NCI-H128 (cell line): ENCODE measurements at regions not wholly inside any gene's neighbourhood (a gene's known extent, or its start where the extent isn't known, plus 50 kb on each side); places are given as distances from the start of the nearest gene placed in this dataset.

Experiments
- DNase-seq: peaks from one replicate; lab custom pipeline; 2025; ENCODE audit not compliant: unreplicated experiment; lab: John Stamatoyannopoulos, UW

GRCh38 chr9:18368206-18368605 is 105.7 kb upstream of the ADAMTSL1 start:
- no peak for DNase-seq

GRCh38 chr9:18371141-18371540 is 102.8 kb upstream of the ADAMTSL1 start:
- DNase-seq: no peak

GRCh38 chr9:18371621-18372020 is 102.3 kb upstream of the ADAMTSL1 start:
- DNase-seq: no peak

GRCh38 chr9:18379073-18379811 is 94.7 kb upstream of the ADAMTSL1 start:
- no peak for DNase-seq

GRCh38 chr9:18382243-18382642 is 91.7 kb upstream of the ADAMTSL1 start:
- no peak for DNase-seq

GRCh38 chr9:18384066-18384465 is 89.9 kb upstream of the ADAMTSL1 start:
- no peak for DNase-seq

- DNase-seq: no peak
These were observed 88.1 kb upstream of the ADAMTSL1 start for GRCh38 chr9:18385696-18386490.

- DNase-seq: no peak
These were observed 83.6 kb upstream of the ADAMTSL1 start for GRCh38 chr9:18390393-18390792.

- peak; percentile 99 for DNase-seq
These were observed 80.4 kb upstream of the ADAMTSL1 start for GRCh38 chr9:18393340-18394130.

GRCh38 chr9:18394847-18395351 is 79.1 kb upstream of the ADAMTSL1 start:
- no peak for DNase-seq

GRCh38 chr9:18396102-18396728 is 77.7 kb upstream of the ADAMTSL1 start:
- DNase-seq: no peak

GRCh38 chr9:18397076-18397475 is 76.9 kb upstream of the ADAMTSL1 start:
- DNase-seq: no peak

GRCh38 chr9:18398038-18398437 is 75.9 kb upstream of the ADAMTSL1 start:
- DNase-seq: peak; percentile 62

- DNase-seq: no peak
These were observed 69.4 kb upstream of the ADAMTSL1 start for GRCh38 chr9:18404434-18405029.

- DNase-seq: no peak
These were observed 68.7 kb upstream of the ADAMTSL1 start for GRCh38 chr9:18405240-18405639.

- no peak for DNase-seq
These were observed 63.0 kb upstream of the ADAMTSL1 start for GRCh38 chr9:18410983-18411382.

GRCh38 chr9:18421391-18421790 is 52.6 kb upstream of the ADAMTSL1 start:
- DNase-seq: no peak

- DNase-seq: no peak
These were observed 51.5 kb upstream of the ADAMTSL1 start for GRCh38 chr9:18422296-18423036.

GRCh38 chr9:18423791-18424531 is 50.0 kb upstream of the ADAMTSL1 start:
- no peak for DNase-seq
